ENCODE measurements at regions not wholly inside any gene's neighbourhood (a gene's known extent, or its start where the extent isn't known, plus 50 kb on each side); places are given as distances from the start of the nearest gene placed in this dataset.

GRCh38 chr6:140105857-140106256, 731.4 kb upstream of the CITED2 start:
- DNase-seq (ENCODE audit: low read depth): no peak
- no peak overlapping the region for H3K4me3 ChIP-seq (ENCODE audit: low read length)
- TF ChIP-seq CTCF (conservative IDR thresholded peaks at IDR 0.05; ENCODE audit: low read depth, low read length): peak; percentile 45

GRCh38 chr6:140105241-140105640, 730.8 kb upstream of the CITED2 start:
- no peak for DNase-seq (ENCODE audit: low read depth)
- H3K4me3 ChIP-seq (ENCODE audit: low read length): no peak overlapping the region
- no peak for TF ChIP-seq CTCF (conservative IDR thresholded peaks at IDR 0.05; ENCODE audit: low read depth, low read length)

- no peak for TF ChIP-seq CTCF (conservative IDR thresholded peaks at IDR 0.05; ENCODE audit: low read depth, low read length)
- DNase-seq (ENCODE audit: low read depth): no peak
- H3K4me3 ChIP-seq (ENCODE audit: low read length): no peak overlapping the region
Observed at GRCh38 chr6:140101818-140102217, 727.4 kb upstream of the CITED2 start.

- H3K4me3 ChIP-seq (ENCODE audit: low read length): no peak overlapping the region
- DNase-seq (ENCODE audit: low read depth): no peak
- no peak for TF ChIP-seq CTCF (conservative IDR thresholded peaks at IDR 0.05; ENCODE audit: low read depth, low read length)
Observed at GRCh38 chr6:140101367-140101766, 726.9 kb upstream of the CITED2 start.

GRCh38 chr6:140095532-140095931, 721.1 kb upstream of the CITED2 start:
- no peak for DNase-seq (ENCODE audit: low read depth)
- H3K4me3 ChIP-seq (ENCODE audit: low read length): no peak overlapping the region
- no peak for TF ChIP-seq CTCF (conservative IDR thresholded peaks at IDR 0.05; ENCODE audit: low read depth, low read length)

- no peak for TF ChIP-seq CTCF (conservative IDR thresholded peaks at IDR 0.05; ENCODE audit: low read depth, low read length)
- H3K4me3 ChIP-seq (ENCODE audit: low read length): no peak overlapping the region
- no peak for DNase-seq (ENCODE audit: low read depth)
Observed at GRCh38 chr6:140091895-140092294, 717.4 kb upstream of the CITED2 start.

- no peak for DNase-seq (ENCODE audit: low read depth)
- no peak for TF ChIP-seq CTCF (conservative IDR thresholded peaks at IDR 0.05; ENCODE audit: low read depth, low read length)
- no peak overlapping the region for H3K4me3 ChIP-seq (ENCODE audit: low read length)
Observed at GRCh38 chr6:140090871-140091270, 716.4 kb upstream of the CITED2 start.
